GM12875 (cell line): ENCODE measurements at regions not wholly inside any gene's neighbourhood (a gene's known extent, or its start where the extent isn't known, plus 50 kb on each side); places are given as distances from the start of the nearest gene placed in this dataset.

Experiments
- H3K4me3 ChIP-seq: one replicate; pipeline ENCODE4 v1.5.1; 2011; ENCODE audit warnings: low read depth, low read length, control low read depth
- CTCF ChIP-seq: IDR thresholded peaks from 2 replicates; pipeline ENCODE4 v1.5.1; 2011; ENCODE audit warnings: low read depth, mild to moderate bottlenecking, control low read depth, inconsistent platforms, low read length, moderate library complexity, borderline replicate concordance; ENCODE audit not compliant: insufficient read depth

GRCh38 chr7:25918731-25919130 is 233.3 kb upstream of the NFE2L3 start:
- no peak for TF ChIP-seq CTCF

GRCh38 chr7:25922296-25922695 is 229.7 kb upstream of the NFE2L3 start:
- H3K4me3 ChIP-seq: no peak overlapping the region
- TF ChIP-seq CTCF: no peak

More at GRCh38 chr7:25918731-25919130, 233.3 kb upstream of the NFE2L3 start:
- H3K4me3 ChIP-seq: no peak overlapping the region

GRCh38 chr7:25923741-25924460 is 228.1 kb upstream of the NFE2L3 start:
- no peak for TF ChIP-seq CTCF
- no peak overlapping the region for H3K4me3 ChIP-seq

- H3K4me3 ChIP-seq: no peak overlapping the region
- TF ChIP-seq CTCF: no peak
Observed at GRCh38 chr7:25926009-25926408, 226.0 kb upstream of the NFE2L3 start.

- H3K4me3 ChIP-seq: no peak overlapping the region
- TF ChIP-seq CTCF: no peak
Observed at GRCh38 chr7:25926451-25926850, 225.5 kb upstream of the NFE2L3 start.

GRCh38 chr7:25926891-25927625 is 224.9 kb upstream of the NFE2L3 start:
- H3K4me3 ChIP-seq: no peak overlapping the region
- no peak for TF ChIP-seq CTCF

GRCh38 chr7:25927626-25927978 is 224.4 kb upstream of the NFE2L3 start:
- H3K4me3 ChIP-seq: no peak overlapping the region
- no peak for TF ChIP-seq CTCF
